ENCODE measurements at regions not wholly inside any gene's neighbourhood (a gene's known extent, or its start where the extent isn't known, plus 50 kb on each side); places are given as distances from the start of the nearest gene placed in this dataset.

- TF ChIP-seq CTCF (IDR thresholded peaks at IDR 0.05) (no peak), POLR2A (IDR thresholded peaks at IDR 0.05) (no peak)
These were observed 252.3 kb upstream of the SESN3 start for GRCh38 chr11:95483339-95483738.

Measured in lower leg skin (tissue), 3 donors.